Liver (tissue), 3 donors: ENCODE measurements at regions not wholly inside any gene's neighbourhood (a gene's known extent, or its start where the extent isn't known, plus 50 kb on each side); places are given as distances from the start of the nearest gene placed in this dataset.

Experiments used
- ATF3 ChIP-seq: IDR thresholded peaks from 2 replicates; pipeline ENCODE4 v1.6.1; 2016; ENCODE audit warnings: antibody characterized with exemption
- CTCF ChIP-seq: fragments of 150-350 bp; IDR thresholded peaks from 2 replicates; pipeline ENCODE4 v1.5.1; 2017; ENCODE audit warnings: improper control_type of control experiment, low read depth, low read length; ENCODE audit not compliant: missing input control
- EGR1 ChIP-seq, 2 donors: IDR thresholded peaks; 2 replicates each; pipeline ENCODE4 v1.6.1; 2016 to 2018; ENCODE audit warnings: antibody characterized with exemption in 2 of 2, low read depth in 2 of 2
- GABPA ChIP-seq, 2 donors: IDR thresholded peaks in 1 of 2; conservative IDR thresholded peaks in 1 of 2; 2 replicates each; pipeline ENCODE4 v1.6.1; 2016; ENCODE audit warnings: antibody characterized with exemption in 2 of 2, mild to moderate bottlenecking in 1 of 2, moderate library complexity in 1 of 2
- HNF4A ChIP-seq, 2 donors: conservative IDR thresholded peaks; 2 replicates each; pipeline ENCODE4 v1.6.1; 2016; ENCODE audit warnings: antibody characterized with exemption in 2 of 2, mild to moderate bottlenecking in 2 of 2
- JUND ChIP-seq, 2 donors: IDR thresholded peaks; 2 replicates each; pipeline ENCODE4 v1.6.1; 2016; ENCODE audit warnings: antibody characterized with exemption in 2 of 2
- MAX ChIP-seq: IDR thresholded peaks from 2 replicates; pipeline ENCODE4 v1.6.1; 2016; ENCODE audit warnings: antibody characterized with exemption
- REST ChIP-seq: IDR thresholded peaks from 2 replicates; pipeline ENCODE4 v1.6.1; 2016; ENCODE audit warnings: antibody characterized with exemption, mild to moderate bottlenecking
- RXRA ChIP-seq, 2 donors: IDR thresholded peaks; 2 replicates each; pipeline ENCODE4 v1.6.1; 2017 to 2018; ENCODE audit warnings: antibody characterized with exemption in 2 of 2, mild to moderate bottlenecking in 1 of 2
- SP1 ChIP-seq: IDR thresholded peaks from 2 replicates; pipeline ENCODE4 v1.6.1; 2018; ENCODE audit warnings: antibody characterized with exemption, mild to moderate bottlenecking
- TAF1 ChIP-seq: conservative IDR thresholded peaks from 2 replicates; pipeline ENCODE4 v1.6.1; 2016; ENCODE audit warnings: antibody characterized with exemption, mild to moderate bottlenecking
- YY1 ChIP-seq: IDR thresholded peaks from 2 replicates; pipeline ENCODE4 v1.6.1; 2016; ENCODE audit warnings: antibody characterized with exemption, mild to moderate bottlenecking
- ZBTB33 ChIP-seq: IDR thresholded peaks from 2 replicates; pipeline ENCODE4 v1.6.1; 2016; ENCODE audit warnings: antibody characterized with exemption
- donor health status: healthy.
- donor health status: healthy.

GRCh38 chr4:149095001-149095400 is 652.8 kb upstream of the NR3C2 start:
- TF ChIP-seq CTCF (no peak), REST (no peak), RXRA (IDR thresholded peaks at IDR 0.05) (no peak), MAX (no peak), TAF1 (no peak), SP1 (no peak), EGR1 (IDR thresholded peaks at IDR 0.05; ENCODE audit: low read depth in 2 of 2) (no peak), JUND (IDR thresholded peaks at IDR 0.05) (no peak), GABPA (IDR thresholded peaks at IDR 0.05 in 1 of 2, conservative IDR thresholded peaks at IDR 0.05 in 1 of 2) (no peak), ATF3 (no peak), ZBTB33 (no peak), HNF4A (conservative IDR thresholded peaks at IDR 0.05) (no peak), YY1 (no peak)
